BE2C (cell line): ENCODE measurements at regions not wholly inside any gene's neighbourhood (a gene's known extent, or its start where the extent isn't known, plus 50 kb on each side); places are given as distances from the start of the nearest gene placed in this dataset.

ENCODE experiments used
- DNase-seq: peaks from one replicate; pipeline ENCODE4 v3.0.0-alpha.2; 2020
- H3K27me3 ChIP-seq: fragments of 250-450 bp; sonication (Bioruptor Pico); 2 replicates; pipeline ENCODE4 v1.5.1; 2020; ENCODE audit warnings: mild to moderate bottlenecking
- H3K36me3 ChIP-seq: fragments of 250-450 bp; sonication (Bioruptor Pico); 2 replicates; pipeline ENCODE4 v1.5.1; 2020; ENCODE audit warnings: mild to moderate bottlenecking
- H3K4me1 ChIP-seq: fragments of 250-450 bp; sonication (Bioruptor Pico); 2 replicates; pipeline ENCODE4 v1.5.1; 2020
- H3K4me3 ChIP-seq: 2 replicates; pipeline ENCODE4 v1.5.1; 2011; ENCODE audit warnings: low read depth, low read length
- H3K9me3 ChIP-seq: fragments of 250-450 bp; sonication (Bioruptor Pico); 2 replicates; pipeline ENCODE4 v1.5.1; 2020
- TF ChIP-seq, protein P1 (sequence below): IDR thresholded peaks from 2 replicates; pipeline ENCODE4 v1.5.1; 2012; ENCODE audit warnings: mild to moderate bottlenecking, low read depth, low read length

DNA sequence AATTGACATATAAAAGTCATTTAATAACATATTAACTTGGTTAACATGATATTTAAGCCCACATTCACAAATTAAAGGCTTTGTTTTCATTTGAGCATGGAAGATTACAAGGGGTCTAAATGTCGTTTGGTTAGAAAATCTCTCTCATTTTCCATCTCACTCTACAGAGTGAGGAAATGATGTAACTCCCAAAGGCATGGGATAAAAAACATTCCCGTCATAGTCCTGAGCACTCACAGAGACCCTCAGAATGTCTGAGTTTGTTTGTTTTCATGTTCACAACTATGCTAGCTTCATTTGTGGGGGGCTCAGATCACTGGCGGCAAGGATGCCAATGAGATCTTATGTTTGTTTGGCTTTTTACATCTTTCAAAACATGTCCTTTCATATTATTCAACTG, 307.5 kb downstream of the TBC1D4 start:
- DNase-seq = no peak
- Histone ChIP-seq H3K27me3 (no peaks in the 10 kb centered on the region), H3K4me3 (no peak overlapping the region), H3K4me1 (no peaks in the 10 kb centered on the region), H3K9me3 (peaks cover 6% of the 10 kb centered on the region), H3K36me3 (no peaks in the 10 kb centered on the region)
- TF ChIP-seq, protein P1, sequence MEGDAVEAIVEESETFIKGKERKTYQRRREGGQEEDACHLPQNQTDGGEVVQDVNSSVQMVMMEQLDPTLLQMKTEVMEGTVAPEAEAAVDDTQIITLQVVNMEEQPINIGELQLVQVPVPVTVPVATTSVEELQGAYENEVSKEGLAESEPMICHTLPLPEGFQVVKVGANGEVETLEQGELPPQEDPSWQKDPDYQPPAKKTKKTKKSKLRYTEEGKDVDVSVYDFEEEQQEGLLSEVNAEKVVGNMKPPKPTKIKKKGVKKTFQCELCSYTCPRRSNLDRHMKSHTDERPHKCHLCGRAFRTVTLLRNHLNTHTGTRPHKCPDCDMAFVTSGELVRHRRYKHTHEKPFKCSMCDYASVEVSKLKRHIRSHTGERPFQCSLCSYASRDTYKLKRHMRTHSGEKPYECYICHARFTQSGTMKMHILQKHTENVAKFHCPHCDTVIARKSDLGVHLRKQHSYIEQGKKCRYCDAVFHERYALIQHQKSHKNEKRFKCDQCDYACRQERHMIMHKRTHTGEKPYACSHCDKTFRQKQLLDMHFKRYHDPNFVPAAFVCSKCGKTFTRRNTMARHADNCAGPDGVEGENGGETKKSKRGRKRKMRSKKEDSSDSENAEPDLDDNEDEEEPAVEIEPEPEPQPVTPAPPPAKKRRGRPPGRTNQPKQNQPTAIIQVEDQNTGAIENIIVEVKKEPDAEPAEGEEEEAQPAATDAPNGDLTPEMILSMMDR = no peak

DNA sequence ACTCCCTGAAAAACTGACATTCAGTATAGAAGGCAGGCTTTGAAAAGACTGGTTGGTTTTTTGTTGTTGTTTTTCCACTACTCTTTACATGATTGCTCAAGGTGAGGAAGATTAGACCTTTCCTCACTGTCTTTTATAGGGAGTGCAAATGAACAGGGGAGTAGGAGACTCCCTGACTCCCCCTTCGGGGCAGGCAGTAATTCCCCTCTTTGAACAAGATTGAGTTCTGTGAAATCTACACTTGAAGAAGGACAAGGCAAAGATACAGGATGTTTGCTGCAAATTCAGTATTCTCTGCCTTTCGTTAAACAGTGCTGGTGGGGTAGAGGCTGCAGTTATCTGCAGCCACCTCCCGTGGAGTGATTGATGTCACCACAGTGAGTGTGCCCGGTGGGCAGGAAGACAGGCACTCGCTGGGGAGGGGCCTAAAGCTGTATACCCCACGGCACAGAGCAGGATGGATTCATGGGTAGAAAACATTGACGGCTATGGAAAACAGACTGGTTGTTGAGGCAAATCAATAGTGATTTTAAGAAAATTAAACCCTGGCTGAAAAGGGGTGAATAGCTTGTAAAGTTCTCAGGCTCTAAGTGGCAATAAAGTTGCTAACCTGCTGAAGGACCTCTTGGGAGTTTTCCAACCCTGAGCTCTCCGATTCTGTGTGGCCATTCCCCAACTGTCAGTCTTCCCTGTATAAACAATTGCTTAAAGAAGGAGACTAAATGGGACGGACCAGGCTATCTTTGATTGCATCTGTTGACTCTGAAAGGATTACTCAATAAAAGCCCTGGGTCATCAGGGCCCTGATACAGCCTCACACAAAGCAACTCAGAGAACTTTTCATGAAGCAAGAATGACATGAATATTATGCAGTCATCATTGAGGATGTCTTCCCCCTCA, 308.3 kb downstream of the TBC1D4 start:
- Histone ChIP-seq H3K4me1 (no peaks in the 10 kb centered on the region), H3K4me3 (no peak overlapping the region), H3K36me3 (no peaks in the 10 kb centered on the region), H3K27me3 (no peaks in the 10 kb centered on the region), H3K9me3 (peaks cover 6% of the 10 kb centered on the region)
- no peak for DNase-seq
- TF ChIP-seq, protein P1 = no peak

DNA sequence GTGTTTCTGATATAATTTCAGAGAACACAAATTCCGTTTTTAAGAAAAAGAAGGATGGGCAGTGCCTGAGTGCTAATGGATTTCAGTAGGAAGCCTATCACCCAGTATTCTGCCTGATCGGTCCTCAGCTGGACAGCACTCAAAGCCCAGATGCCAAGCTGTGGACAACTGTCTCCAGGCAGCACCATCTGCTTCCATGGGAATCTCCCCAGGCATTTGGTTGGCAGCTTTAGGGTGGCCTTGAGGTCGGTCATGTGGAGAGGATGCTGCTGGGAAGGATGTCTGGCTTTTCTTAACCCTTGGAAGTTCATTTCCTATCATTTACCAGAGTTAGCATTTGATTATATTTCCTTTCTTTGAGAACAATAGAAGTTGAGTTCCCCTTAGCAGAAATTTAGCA, 311.7 kb downstream of the TBC1D4 start:
- no peaks in the 10 kb centered on the region for H3K4me1 ChIP-seq
- TF ChIP-seq, protein P1 = no peak
- peak; percentile 10 for DNase-seq
- peaks cover 3% of the 10 kb centered on the region for H3K9me3 ChIP-seq
- H3K27me3 ChIP-seq = no peaks in the 10 kb centered on the region
- H3K4me3 ChIP-seq = no peak overlapping the region
- H3K36me3 ChIP-seq = no peaks in the 10 kb centered on the region

DNA sequence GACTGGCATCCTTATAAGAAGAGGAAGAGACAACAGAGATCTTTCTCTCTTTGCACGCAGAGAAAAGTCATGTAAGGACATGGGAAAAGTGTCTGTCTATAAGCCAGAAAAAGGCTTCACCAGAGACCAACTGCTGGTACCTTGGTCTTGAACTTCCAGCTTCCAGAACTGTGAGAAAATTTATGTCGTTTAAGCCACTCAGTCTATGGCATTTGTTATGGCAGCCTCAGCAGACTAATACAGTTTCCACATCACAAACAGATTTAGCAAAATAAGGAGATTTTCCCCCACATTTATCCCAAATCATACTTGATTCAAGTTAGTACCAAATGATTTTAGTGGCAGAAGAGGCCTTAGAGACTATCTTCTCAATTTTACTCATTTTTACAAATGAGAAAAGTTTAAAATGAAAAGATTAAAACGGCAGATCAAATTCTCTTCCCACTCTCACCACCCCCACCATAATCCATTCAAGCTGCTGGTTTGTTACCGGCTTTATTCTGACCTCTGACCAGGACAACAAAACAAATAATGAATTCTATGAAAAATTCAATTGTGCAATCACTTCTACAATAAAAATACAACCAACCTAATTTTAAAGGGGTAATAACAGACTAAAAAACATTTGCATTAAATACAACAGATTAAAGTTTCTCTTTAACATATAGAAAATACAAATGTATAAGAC, 316.3 kb downstream of the TBC1D4 start:
- no peaks in the 10 kb centered on the region for H3K27me3 ChIP-seq
- no peak overlapping the region for H3K4me3 ChIP-seq
- no peak for DNase-seq
- no peaks in the 10 kb centered on the region for H3K4me1 ChIP-seq
- TF ChIP-seq, protein P1 = no peak
- no peaks in the 10 kb centered on the region for H3K36me3 ChIP-seq
- no peaks in the 10 kb centered on the region for H3K9me3 ChIP-seq

DNA sequence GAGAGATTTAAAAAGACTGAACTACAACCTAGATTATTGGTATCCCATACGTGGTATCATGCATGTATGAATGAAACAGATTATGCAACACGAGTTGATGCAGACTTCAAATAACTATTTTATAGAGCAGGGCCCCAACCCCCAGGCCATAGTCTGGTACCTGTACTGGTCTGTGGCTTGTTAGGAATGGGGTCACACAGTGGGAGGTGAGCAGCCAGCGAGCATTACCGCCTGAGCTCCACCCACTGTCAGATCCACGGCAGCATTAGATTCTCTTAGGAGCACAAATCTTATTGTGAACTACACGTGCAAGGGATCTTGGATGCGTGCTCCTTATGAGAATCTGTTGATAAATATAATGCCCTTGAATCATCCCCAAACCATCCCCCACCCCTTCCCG, 320.2 kb downstream of the TBC1D4 start:
- Histone ChIP-seq H3K4me3 (no peak overlapping the region), H3K36me3 (no peaks in the 10 kb centered on the region), H3K9me3 (no peaks in the 10 kb centered on the region), H3K27me3 (no peaks in the 10 kb centered on the region), H3K4me1 (no peaks in the 10 kb centered on the region)
- no peak for DNase-seq
- TF ChIP-seq, protein P1 = no peak

DNA sequence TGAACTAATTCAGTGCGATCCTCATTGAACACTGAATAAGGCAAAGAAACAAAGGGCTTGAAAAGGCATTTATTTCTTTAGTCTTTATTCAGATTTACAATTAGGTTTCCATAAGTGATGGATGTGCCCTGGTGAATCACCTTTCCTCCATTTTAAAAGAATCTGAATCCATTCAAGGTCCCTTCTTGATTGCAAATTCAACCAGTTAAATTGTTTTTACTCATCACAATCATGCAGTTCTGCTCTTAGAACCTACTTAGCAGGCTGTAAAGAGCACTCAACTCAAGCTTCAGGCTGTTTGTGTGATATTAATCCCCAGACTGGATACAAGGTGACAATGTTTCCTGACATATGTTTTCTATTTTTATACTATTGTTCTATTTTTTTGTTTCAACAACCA, 321.0 kb downstream of the TBC1D4 start:
- Histone ChIP-seq H3K4me1 (no peaks in the 10 kb centered on the region), H3K9me3 (no peaks in the 10 kb centered on the region), H3K36me3 (no peaks in the 10 kb centered on the region), H3K27me3 (no peaks in the 10 kb centered on the region), H3K4me3 (no peak overlapping the region)
- DNase-seq = no peak
- TF ChIP-seq, protein P1 = no peak
